ENCODE measurements at regions not wholly inside any gene's neighbourhood (a gene's known extent, or its start where the extent isn't known, plus 50 kb on each side); places are given as distances from the start of the nearest gene placed in this dataset.
"Not testable (repeated sequence)": the region's sequence is repeated elsewhere in the genome, so short reads cannot be mapped to it uniquely, and the experiment has no call there.

GRCh38 chr6:63471145-63471544 lies 101.1 kb upstream of the LOC128125822 start:
- TF ChIP-seq CTCF (conservative IDR thresholded peaks at IDR 0.05); ZFX (IDR thresholded peaks at IDR 0.05): not testable (repeated sequence)
